ENCODE measurements at regions not wholly inside any gene's neighbourhood (a gene's known extent, or its start where the extent isn't known, plus 50 kb on each side); places are given as distances from the start of the nearest gene placed in this dataset.

DNA sequence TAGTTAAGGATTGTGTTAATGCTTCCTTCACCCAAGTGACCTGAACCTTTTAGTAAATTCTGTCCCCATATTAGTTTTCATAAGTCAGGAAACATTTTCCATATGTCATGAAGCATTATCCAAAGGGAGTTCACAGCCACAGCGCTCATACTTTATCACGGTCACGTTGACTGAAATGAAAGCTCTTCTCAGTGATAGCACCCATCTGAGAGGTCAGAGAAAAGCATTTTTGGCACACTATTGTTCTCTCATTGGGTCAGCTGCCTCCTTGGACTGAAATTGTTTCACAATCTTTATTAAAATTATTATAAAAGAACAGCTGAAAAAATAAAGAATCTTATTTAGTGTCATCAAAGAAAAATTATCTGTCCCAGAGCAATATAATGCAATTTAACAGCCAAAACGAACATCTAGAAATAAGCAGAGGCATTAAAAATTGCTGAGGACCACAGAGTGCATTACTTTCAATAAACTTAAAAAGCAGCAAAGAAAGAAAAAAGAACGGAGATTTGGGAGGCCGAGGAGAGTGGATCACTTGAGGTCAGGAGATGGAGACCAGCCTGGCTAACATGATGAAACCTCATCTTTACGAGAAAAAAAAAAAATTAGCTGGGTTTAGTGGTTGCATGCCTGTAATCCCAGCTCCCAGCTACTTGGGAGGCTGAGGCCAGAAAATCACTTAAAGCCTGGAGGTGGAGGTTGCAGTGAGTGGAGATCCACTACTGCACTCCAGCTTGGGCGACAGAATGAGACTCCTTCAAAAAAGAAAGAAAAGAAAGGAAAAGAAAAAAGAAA, 680.8 kb upstream of the FAM241A start:
- no peak for DNase-seq (ENCODE audit: low read depth in 2 of 3, low spot score in 2 of 3)

DNA sequence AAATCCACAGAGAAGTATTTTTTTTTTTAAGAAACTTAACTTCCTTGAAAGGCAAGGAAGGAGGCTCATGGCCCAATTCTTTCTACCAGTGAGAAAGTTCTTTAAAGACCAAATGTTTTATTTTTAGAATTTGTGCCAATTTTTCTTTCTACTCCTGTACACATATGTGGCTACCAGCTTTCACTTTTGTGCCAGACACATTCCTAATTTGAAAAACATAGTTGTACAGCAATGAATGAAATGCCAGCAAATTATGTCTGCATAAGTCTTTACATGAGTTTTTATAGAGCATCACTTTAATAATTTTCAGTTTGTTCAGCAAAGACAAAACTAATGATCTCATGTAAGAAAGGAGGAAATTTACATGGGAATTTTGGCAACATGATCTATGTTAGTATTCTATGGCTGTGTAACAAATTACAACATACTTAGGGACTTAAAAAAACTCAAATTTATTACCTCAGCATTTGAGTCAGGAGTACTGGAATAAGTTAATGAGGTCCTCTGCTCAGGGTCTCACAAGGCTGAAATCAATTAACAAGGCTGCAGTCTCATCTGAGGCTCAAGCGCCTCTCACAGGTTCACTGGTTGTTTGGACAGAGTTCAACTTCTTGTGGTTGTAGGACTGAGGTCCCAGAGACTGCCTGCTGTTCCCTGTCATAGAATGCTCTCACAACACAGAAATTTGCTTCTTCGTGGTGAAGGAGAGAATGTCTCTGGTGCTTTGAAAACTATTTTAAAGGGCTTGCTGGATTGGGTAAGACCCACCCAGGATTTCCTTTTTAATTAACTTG, 678.2 kb upstream of the FAM241A start:
- no peak for DNase-seq (ENCODE audit: low read depth in 2 of 3, low spot score in 2 of 3)

DNA sequence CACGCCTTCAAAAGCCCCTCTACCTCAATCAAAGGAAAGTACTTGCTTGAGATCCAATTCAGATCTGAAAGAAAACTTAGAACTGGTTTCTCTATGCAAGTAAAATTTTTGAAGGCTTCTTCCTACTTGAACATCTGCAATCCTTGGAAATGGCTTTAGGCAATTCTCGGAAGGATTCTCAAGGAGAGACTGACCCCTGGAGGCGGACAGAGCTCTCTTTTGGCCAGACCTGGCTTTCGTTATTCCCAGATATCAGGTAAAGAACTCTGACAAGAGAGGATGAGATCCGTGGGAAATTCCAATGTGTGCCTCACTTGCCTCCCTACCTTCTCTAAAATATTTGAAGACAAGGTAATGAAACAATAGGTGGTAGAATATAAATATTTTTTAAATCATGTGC, 670.3 kb upstream of the FAM241A start:
- no peak for DNase-seq (ENCODE audit: low read depth in 2 of 3, low spot score in 2 of 3)

DNA sequence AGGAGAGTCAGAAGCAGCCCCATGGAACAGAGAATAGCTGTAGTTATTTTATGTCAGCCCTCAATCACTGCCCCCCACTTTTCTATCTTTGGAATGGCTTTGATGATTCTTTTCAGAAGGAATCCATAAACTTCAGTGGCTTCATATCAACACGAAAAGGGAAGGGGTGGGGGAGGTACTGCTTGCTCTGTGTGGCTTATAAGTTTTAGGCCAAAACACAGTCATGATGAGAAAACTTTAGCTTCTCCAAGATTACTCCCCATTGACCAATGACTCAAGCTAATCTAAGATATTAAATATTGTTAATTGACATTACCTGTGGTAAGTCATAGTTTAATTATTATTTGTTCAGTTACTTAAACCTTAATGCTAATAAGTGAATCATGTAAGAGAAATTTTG, 669.6 kb upstream of the FAM241A start:
- DNase-seq (ENCODE audit: low read depth in 2 of 3, low spot score in 2 of 3): no peak

DNA sequence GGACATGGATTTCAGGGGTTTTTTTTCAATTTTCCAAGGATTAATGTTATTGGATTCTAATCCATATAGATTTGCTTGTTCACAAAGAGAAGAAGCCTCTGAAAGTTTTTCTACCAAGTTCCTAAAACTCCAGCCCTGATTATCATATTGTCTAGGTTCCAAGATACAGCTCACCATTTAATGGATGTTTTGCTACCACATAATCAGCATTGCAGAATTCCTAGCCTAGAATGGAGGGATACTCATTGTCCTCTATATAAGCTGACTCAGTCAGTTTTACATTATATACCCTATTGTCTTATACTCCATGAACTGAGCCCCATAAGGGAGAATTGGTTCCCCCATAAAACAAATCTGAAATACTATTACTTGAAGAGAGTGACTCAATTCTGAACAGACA, 664.7 kb upstream of the FAM241A start:
- DNase-seq (ENCODE audit: low read depth in 2 of 3, low spot score in 2 of 3): no peak

DNA sequence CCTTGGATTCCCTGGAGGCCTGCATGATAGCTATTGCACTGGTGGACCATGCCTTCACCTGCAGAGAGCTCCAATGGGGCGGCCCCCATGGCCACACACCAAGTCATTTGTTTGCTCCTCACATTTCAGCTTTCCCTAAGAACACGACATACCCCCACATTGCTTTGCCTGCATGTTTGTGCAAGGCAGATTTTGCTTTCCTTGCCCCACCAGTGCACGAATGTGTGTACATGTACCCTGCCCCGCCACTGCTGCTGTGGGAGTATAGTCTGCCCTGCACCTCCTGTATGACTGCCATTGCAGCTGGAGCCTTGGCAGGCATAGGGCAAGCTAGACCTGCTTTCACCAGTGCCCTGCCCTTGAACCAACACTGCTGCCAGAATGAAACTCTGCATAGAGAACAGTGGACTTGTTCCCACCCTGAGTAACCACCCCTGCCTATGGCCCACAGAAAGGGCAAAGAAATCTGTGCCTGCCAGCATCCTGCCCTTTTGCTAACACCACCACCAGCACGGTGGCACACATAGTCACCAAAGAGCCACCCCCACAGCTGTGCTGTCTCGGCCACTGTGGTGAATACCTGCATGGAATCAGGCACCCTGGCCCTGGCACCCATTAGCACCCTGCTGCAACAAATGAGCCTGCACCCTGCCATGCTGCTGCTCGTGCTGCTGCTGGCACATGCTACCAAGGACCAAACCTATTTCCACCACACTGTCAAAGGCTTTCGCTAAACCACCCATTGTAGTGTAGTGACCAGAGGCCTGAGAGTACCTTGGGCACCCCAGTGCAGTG, 661.7 kb upstream of the FAM241A start:
- DNase-seq (ENCODE audit: low read depth in 2 of 3, low spot score in 2 of 3): no peak

DNA sequence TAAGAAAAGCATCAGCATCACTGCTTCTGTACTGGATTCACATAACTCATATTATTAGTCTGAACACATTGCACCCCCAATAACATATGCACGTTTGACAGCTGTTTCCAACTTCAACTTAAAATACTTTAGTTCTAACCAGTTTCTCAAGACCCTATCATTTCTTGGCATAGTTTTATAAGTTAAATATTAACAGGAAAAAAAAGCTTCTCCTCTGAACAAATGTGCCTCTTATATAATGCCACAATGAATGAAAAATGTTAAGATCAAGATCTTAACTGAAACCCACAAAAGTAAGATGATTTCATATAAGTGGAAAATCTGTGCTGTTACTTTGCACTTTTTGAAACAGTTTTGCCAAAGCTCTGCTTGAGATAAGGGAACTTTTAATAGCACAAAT, 652.8 kb upstream of the FAM241A start:
- DNase-seq (ENCODE audit: low read depth in 2 of 3, low spot score in 2 of 3): no peak

DNA sequence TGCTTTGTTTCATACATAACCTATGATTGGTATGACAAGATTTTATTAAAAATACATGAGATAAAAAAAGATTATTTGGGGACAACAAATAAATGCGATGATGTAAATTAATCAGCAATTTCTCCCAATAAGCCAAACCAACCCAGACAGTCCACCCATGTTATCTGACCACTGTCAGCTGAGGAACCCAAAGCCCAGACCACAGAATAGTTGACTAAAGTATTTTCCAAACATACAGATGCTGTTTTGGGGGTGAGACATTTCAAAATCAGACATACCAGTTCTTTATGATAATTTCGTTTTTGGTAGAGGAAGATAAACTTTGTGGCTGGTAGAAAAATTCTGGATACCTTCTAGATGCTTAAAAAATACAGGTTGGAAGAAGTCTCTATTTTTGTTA, 650.8 kb upstream of the FAM241A start:
- no peak for DNase-seq (ENCODE audit: low read depth in 2 of 3, low spot score in 2 of 3)

DNA sequence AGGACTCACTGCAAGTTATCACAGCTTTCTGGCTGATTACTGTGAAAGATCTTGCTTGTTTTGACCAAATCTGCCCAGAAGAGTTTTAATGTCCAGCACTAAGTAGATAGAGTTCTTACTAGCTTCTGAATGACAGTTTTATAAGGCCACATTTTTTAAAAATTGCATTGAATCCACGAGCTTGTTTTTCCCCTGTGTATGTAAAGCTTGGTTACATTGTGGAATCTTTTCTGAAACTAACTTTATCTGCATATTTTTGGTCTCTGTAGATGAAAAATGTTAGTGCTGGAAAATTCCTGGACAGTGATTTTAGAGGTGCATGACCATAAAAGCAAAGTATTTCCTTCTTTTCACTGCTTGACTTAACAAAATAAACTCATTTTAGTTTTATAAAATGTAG, 650.3 kb upstream of the FAM241A start:
- no peak for DNase-seq (ENCODE audit: low read depth in 2 of 3, low spot score in 2 of 3)

DNA sequence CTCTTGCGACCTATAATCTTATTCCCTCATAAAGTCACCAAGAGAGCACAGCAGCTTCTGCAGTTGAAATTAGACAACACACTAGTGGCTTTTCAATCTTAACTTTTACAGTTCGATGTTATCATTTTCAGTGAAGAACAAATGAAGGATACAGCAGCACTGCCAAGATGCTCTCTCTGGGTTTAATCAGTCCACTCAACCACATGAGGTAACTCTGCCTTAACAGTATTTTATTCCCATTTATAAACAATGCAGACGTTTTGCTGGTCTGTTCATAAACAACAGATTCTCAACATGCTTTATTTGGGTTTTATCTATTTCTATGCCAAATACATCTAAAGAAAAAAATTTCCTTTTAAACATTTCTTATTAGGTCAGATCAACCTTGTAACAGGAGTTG, 646.0 kb upstream of the FAM241A start:
- no peak for DNase-seq (ENCODE audit: low read depth in 2 of 3, low spot score in 2 of 3)

DNA sequence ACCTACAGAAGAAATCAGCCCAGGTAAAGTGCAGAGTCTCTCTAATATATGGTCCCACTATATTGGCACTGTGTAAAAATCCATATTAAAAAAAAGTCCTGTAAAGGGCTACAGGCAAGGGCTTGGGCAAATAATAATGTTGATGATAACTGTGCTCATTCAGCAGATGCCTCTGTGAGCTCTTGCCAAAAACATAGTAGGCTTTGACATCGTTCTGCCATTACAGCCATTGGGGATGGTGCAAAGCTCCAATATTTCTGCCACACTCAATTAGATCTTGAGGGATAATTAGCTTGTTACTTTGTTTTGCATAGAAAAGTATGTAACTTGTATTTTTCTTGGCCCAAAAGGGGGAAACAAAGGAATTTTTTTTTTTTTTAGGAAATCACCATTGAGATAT, 645.5 kb upstream of the FAM241A start:
- no peak for DNase-seq (ENCODE audit: low read depth in 2 of 3, low spot score in 2 of 3)

DNA sequence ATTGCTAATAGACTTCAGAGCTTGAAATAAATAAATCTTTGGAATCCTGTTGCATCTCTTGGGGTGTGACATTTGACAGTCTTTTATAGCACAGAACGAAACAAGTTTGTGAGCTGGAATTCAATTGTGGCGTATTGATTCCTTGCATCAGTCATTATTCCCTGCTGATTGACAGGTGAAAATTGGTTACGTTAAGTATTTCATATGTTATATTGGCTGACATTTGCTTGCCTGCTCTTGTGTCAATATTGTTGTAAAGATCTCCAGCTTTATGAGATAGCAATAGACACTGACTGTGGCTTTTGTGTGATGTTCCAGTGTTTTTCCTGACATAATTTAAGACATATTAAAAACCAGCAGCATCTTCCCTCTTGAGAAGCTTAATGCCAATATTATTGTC, 644.4 kb upstream of the FAM241A start:
- no peak for DNase-seq (ENCODE audit: low read depth in 2 of 3, low spot score in 2 of 3)

DNA sequence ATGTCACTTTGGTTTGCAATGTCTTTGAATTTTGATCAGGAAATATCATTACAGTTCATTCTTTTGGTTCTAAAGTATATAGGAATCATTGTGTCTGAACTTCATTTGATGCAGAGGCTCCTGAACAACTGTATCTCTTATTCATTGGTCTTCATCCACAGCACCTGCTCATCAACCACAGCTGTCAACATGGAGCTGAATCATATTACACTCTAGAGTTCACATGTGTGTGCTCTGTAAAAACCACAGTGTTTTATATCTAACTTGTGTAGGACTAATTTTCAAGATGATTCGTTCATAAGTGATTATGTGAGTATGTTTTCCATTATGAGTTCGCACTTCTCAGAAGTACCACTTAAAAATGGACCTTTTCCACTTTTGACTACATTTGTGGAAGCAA, 643.3 kb upstream of the FAM241A start:
- no peak for DNase-seq (ENCODE audit: low read depth in 2 of 3, low spot score in 2 of 3)

DNA sequence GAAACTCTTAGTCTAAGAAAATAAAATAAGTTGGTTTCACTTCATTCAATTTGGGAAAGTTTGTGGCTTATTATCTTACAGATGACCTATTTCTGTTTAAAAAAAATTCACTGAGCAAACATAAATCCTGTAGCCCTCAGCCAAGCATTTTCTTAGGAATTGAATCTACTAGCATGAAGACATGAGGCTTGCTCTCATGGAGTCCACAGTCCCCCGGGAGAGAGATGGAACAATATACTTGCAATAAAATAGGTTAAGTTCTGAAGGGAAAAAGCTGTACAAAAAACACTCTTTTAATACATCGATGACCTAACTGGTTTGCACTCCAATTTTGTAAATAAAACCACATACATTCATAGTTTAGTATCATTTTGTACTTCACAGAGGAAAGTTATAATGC, 642.6 kb upstream of the FAM241A start:
- DNase-seq (ENCODE audit: low read depth in 2 of 3, low spot score in 2 of 3): no peak

DNA sequence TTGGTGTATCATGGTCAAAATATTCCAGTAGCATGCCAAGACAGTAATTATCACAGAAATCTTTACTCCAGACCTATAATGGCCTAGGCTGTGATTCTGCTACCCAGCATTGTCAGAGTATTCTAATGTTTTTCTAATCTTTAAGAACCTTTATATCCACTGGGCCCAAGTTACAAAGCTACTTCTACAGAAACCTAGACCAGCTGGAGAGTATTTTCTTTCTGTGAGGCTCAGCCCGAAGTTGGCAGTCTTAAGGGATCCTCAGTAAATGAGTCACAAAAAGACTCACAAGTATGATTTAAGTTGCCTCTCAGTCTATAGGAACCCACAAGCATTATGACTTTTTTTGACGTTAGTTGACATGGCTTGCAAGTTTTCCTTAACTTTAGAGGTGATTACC, 638.5 kb upstream of the FAM241A start:
- no peak for DNase-seq (ENCODE audit: low read depth in 2 of 3, low spot score in 2 of 3)

DNA sequence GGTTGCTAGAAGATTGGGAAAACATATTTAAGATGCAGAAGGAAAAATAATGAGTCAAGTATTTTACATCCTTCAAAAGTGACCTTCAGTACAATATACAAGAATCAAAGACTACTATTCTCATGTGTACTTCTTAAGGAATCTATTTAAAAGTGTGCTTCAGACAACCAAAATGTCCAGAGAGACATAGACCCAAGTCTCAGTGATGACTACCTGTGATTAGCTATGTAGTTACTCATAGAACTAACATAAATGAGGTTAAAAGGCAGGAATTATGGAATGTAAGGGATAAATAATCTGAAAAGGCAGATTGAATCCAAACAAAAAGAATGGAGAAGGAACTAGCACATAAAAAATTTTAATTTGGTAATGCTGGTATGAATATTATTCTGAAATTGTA, 634.7 kb upstream of the FAM241A start:
- DNase-seq (ENCODE audit: low read depth in 2 of 3, low spot score in 2 of 3): no peak

DNA sequence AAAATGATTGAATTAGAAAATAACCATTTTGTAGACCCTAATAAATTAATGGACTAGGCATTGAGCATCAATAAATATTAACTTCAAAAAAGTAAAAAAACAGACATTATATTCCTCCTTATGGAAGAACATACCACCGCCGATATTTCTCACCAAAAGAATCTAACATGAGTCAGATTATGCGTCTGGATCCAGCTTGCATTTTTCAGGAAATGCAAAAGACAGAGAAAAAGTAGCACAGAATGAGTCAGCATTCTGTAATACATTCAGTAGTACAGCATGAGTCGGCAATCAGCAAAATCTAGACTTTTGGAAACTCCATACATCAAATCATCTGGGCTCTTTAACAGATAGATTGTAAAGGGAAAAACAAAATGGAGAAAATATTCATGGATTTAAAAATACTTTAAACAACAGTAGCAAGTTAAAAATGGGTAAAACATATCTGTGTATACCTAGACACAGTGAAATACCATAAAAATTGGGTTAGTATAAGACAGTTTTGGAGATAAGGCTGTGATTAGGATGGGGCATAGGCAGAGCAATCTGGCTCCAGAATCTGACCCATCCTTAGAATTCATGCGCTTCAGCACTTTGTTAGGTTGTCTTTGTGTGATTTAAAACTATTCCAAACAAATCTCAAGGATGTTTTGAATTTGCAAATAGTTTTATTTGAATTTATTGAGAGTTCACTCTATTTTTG, 633.0 kb upstream of the FAM241A start:
- DNase-seq (ENCODE audit: low read depth in 2 of 3, low spot score in 2 of 3): peak in 2 of 3 donors; percentile 21 to 49

DNA sequence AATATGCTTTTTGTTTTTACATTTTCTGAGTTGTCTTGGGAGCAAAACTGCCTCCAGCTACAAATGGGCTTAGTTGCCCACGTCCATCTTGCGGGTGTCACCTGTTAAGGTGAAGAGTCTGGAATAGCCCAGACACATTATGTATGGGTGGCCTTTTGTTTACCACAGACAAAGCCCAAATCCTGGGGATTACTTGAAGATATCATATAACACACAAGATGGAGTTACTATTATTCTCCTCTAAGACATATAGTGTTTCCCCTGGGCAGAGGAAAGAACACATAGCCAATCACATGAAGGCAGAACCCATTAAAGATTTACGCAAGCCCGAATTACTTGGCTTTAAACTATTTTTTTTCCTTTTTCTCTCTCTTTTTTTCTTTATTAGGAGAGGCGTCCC, 625.6 kb upstream of the FAM241A start:
- DNase-seq (ENCODE audit: low read depth in 2 of 3, low spot score in 2 of 3): no peak

DNA sequence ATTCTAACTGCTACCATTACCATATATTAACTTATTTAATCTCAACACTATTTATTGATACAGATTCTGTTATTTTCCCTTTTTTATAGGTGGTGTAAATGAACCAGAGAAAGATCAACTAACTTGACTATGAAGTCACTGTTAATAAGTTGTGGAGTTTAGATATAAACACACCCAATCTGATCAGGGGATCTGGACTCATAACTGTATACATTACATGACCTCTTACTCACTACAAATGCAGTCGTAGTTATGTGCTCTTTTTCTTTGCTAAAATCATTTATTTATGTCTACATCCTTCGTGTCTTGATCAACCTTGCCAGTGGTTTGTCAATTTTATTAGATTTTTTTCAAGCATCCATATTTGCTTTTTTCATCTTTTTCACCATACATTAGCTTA, 614.8 kb upstream of the FAM241A start:
- DNase-seq (ENCODE audit: low read depth in 2 of 3, low spot score in 2 of 3): no peak

DNA sequence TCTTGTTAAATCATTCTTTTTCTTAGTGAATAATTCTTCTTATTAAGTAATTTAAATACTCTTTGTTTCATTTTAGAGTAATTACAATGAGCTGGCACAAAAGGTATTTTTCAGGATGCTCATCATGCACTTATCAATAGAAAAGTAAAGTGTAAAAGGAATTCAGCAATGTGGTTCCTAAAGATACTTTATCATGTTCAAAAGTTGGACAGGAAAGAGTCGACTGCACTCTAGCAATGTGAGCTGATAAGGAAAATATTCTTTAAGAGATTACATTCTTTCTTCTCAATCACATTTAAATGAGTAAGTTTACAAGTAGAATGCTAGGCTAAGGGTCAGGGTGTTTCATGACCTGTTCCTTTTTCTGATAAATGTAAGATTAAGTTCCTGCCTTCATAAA, 609.5 kb upstream of the FAM241A start:
- DNase-seq (ENCODE audit: low read depth in 2 of 3, low spot score in 2 of 3): no peak

DNA sequence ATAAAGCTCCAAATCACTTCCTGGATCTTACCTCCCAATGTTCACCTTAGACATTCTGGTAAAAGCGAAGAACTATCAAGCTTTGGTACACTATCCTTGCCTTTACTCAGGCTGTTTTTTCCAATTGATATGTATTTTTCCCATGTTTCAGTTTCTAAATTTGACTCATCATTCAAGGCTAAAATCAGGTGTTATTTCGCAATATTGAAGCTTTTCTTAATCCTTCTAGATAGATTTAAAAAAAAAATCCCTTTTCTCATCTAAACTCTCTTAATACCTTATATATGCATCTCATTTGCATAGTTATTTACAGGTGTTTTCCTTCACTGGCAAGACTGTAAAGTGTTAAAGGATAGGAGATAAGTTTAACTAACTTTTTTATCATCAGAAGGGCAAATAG, 608.1 kb upstream of the FAM241A start:
- DNase-seq (ENCODE audit: low read depth in 2 of 3, low spot score in 2 of 3): no peak

All from hematopoietic multipotent progenitor cell (in vitro differentiated cells).